B cell (primary cell): ENCODE measurements at regions not wholly inside any gene's neighbourhood (a gene's known extent, or its start where the extent isn't known, plus 50 kb on each side); places are given as distances from the start of the nearest gene placed in this dataset.

Source experiments
- ATAC-seq: fragments of 200-7000 bp; cut with Tn5 transposase; one replicate; pipeline ENCODE4 v1.10.0; 2021; ENCODE audit warnings: low read depth, mild to moderate bottlenecking, moderate number of reproducible peaks, moderate library complexity
- CTCF ChIA-PET: fragments of 350-600 bp; sonication (Branson Sonifier 250); formaldehyde crosslinking; loops from one replicate; lab custom pipeline; 2021; ENCODE audit warnings: antibody characterized with exemption, inconsistent platforms; lab: Charles Lee
- POLR2A ChIA-PET: fragments of 350-600 bp; sonication (Branson Sonifier 250); formaldehyde crosslinking; loops from one replicate; lab custom pipeline; 2021; ENCODE audit warnings: antibody characterized with exemption; lab: Charles Lee
- DNase-seq: peaks from one replicate; pipeline ENCODE4 v3.0.0; 2013
- H2AFZ ChIP-seq: 2 replicates; pipeline ENCODE4 v1.6.1; 2012; ENCODE audit warnings: mild to moderate bottlenecking, low read depth, low read length; ENCODE audit not compliant: insufficient read depth, poor library complexity, severe bottlenecking
- H3K27ac ChIP-seq, 2 donors: 1 replicate in 1 of 2; 2 replicates in 1 of 2; pipeline ENCODE4 v1.5.1; 2012 to 2013; ENCODE audit warnings: low read length in 2 of 2, mild to moderate bottlenecking in 2 of 2, moderate library complexity in 1 of 2
- H3K27me3 ChIP-seq, 4 experiments: fragments of 200-600 bp in 1 of 4; sonication (generic) in 1 of 4; replicated peaks in 1 of 4; 1 replicate in 2 of 4; 2 replicates in 2 of 4; pipeline versions ENCODE4 v1.6.1 to v1.7.0; 2013 to 2016; ENCODE audit warnings: low read length in 3 of 4, mild to moderate bottlenecking in 2 of 4, mixed read lengths in 1 of 4, moderate library complexity in 1 of 4; ENCODE audit not compliant: insufficient read depth in 4 of 4, control insufficient read depth in 3 of 4; ENCODE audit errors: control extremely low read depth in 1 of 4
- H3K36me3 ChIP-seq, 2 experiments: replicated peaks in 1 of 2; 1 replicate in 1 of 2; 2 replicates in 1 of 2; pipeline versions ENCODE4 v1.6.1 to v1.7.1; 2013; ENCODE audit warnings: low read length in 1 of 2; ENCODE audit not compliant: insufficient read depth in 2 of 2, control insufficient read depth in 1 of 2; ENCODE audit errors: control extremely low read depth in 1 of 2, extremely low read depth in 1 of 2
- H3K4me1 ChIP-seq, 2 donors: fragments of 200-600 bp in 1 of 2; sonication (generic) in 1 of 2; 1 replicate in 1 of 2; 2 replicates in 1 of 2; pipeline versions ENCODE4 v1.5.1 to v1.6.1; 2013 to 2017; ENCODE audit warnings: low read length in 2 of 2; ENCODE audit not compliant: control insufficient read depth in 2 of 2, insufficient read depth in 2 of 2
- H3K4me2 ChIP-seq: replicated peaks from 2 replicates; pipeline ENCODE3; 2012; ENCODE audit warnings: mild to moderate bottlenecking, low read depth, low read length; ENCODE audit not compliant: poor library complexity, severe bottlenecking
- H3K4me3 ChIP-seq, 5 experiments: fragments of 200-600 bp in 1 of 5; sonication (generic) in 1 of 5; 1 replicate in 3 of 5; 2 replicates in 2 of 5; pipeline versions ENCODE4 v1.5.1 to v1.7.0; 2011 to 2016; ENCODE audit warnings: low read length in 4 of 5, mild to moderate bottlenecking in 4 of 5, low read depth in 2 of 5, control low read depth in 1 of 5, moderate library complexity in 1 of 5; ENCODE audit not compliant: insufficient read depth in 1 of 5; ENCODE audit errors: control extremely low read depth in 1 of 5, extremely low read depth in 1 of 5
- H3K79me2 ChIP-seq: fragments of 200-600 bp; sonication (generic); one replicate; pipeline ENCODE4 v1.6.0; 2016; ENCODE audit warnings: low read length; ENCODE audit not compliant: control insufficient read depth, insufficient read depth
- H3K9ac ChIP-seq: fragments of 200-600 bp; sonication (generic); 2 replicates; pipeline ENCODE4 v1.6.1; 2017; ENCODE audit warnings: mild to moderate bottlenecking, low read length, moderate library complexity
- H3K9me3 ChIP-seq, 3 donors: one replicate each; pipeline versions ENCODE4 v1.6.1 to v1.7.1; 2013; ENCODE audit warnings: low read length in 2 of 3; ENCODE audit not compliant: control insufficient read depth in 2 of 3, insufficient read depth in 1 of 3; ENCODE audit errors: control extremely low read depth in 1 of 3
- H4K20me1 ChIP-seq: 2 replicates; pipeline ENCODE4 v1.6.0; 2012; ENCODE audit warnings: mild to moderate bottlenecking, low read length; ENCODE audit not compliant: insufficient read depth, control insufficient read depth, poor library complexity, severe bottlenecking
- H3K27ac Mint-ChIP-seq: one replicate; pipeline ENCODE4 v1.8.0; 2021; ENCODE audit warnings: mixed read lengths
- H3K27me3 Mint-ChIP-seq: one replicate; pipeline ENCODE4 v1.8.0; 2021; ENCODE audit warnings: mixed read lengths
- H3K4me1 Mint-ChIP-seq: one replicate; pipeline ENCODE4 v1.8.0; 2021; ENCODE audit warnings: mixed read lengths
- H3K4me3 Mint-ChIP-seq: one replicate; pipeline ENCODE4 v1.8.0; 2021; ENCODE audit warnings: mixed read lengths
- H3K9me3 Mint-ChIP-seq: one replicate; pipeline ENCODE4 v1.8.0; 2022; ENCODE audit warnings: mixed read lengths; ENCODE audit not compliant: insufficient read depth
- EZH2 ChIP-seq: IDR thresholded peaks from 2 replicates; pipeline ENCODE4 v1.6.1; 2012; ENCODE audit warnings: borderline replicate concordance, low read depth, mild to moderate bottlenecking, moderate library complexity, low read length; ENCODE audit not compliant: insufficient read depth, poor library complexity, severe bottlenecking
- WGBS: methylation state at CpG from one replicate; pipeline ENCODE4 v1.1.5; 2013; ENCODE audit warnings: missing lambda C conversion rate; ENCODE audit not compliant: insufficient coverage; 5-methylcytosine and 5-hydroxymethylcytosine counted together
- intact Hi-C: fragments of 100-400 bp; cut with micrococcal nuclease; formaldehyde crosslinking; loops from one replicate; pipeline ENCODE4 v1.10.0; 2022
- TF ChIP-seq, protein P1 (sequence below): fragments of 200-600 bp; IDR thresholded peaks from one replicate; pipeline ENCODE4 v1.8.0; 2022; ENCODE audit warnings: antibody characterized with exemption, mild to moderate bottlenecking

DNA sequence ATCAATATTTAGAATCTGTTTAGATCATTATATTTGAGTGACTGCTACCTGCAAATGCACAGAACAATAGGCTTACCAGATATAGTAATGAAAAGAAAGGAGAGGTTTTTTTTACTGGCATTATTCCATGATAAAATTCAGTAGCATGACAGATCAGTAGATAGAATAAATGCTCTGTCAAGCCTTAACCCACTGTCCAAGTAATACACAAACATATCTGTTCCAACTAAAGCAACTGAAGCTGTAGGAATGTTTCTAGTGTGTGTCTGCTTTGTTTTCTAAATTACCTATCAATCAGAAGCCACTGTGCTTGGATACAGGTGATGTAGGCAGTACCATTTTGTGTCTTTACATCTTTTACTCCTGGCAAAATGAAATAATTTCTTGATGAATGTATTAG is 604.6 kb downstream of the PCDH7 start:
- H3K4me3 ChIP-seq: no peak overlapping the region
- ATAC-seq (no peak), DNase-seq (no peak)
- Mint-ChIP-seq H3K27ac (no peak overlapping the region), H3K4me3 (no peak overlapping the region), H3K9me3 (peaks cover 3% of the 10 kb centered on the region), H3K4me1 (no peaks in the 10 kb centered on the region), H3K27me3 (no peaks in the 10 kb centered on the region)
- TF ChIP-seq, protein P1, sequence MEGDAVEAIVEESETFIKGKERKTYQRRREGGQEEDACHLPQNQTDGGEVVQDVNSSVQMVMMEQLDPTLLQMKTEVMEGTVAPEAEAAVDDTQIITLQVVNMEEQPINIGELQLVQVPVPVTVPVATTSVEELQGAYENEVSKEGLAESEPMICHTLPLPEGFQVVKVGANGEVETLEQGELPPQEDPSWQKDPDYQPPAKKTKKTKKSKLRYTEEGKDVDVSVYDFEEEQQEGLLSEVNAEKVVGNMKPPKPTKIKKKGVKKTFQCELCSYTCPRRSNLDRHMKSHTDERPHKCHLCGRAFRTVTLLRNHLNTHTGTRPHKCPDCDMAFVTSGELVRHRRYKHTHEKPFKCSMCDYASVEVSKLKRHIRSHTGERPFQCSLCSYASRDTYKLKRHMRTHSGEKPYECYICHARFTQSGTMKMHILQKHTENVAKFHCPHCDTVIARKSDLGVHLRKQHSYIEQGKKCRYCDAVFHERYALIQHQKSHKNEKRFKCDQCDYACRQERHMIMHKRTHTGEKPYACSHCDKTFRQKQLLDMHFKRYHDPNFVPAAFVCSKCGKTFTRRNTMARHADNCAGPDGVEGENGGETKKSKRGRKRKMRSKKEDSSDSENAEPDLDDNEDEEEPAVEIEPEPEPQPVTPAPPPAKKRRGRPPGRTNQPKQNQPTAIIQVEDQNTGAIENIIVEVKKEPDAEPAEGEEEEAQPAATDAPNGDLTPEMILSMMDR: no peak
- no peak for TF ChIP-seq EZH2
- ChIA-PET POLR2A (no interaction called here), CTCF (no interaction called here)
- no peak overlapping the region for H3K9ac ChIP-seq
- no peaks in the 10 kb centered on the region for H3K9me3 ChIP-seq
- H3K79me2 ChIP-seq: no peaks in the 10 kb centered on the region
- no peaks in the 10 kb centered on the region for H3K27me3 ChIP-seq
- H2AFZ ChIP-seq: no peak overlapping the region
- H3K27ac ChIP-seq: no peak overlapping the region
- H3K36me3 ChIP-seq: no peaks in the 10 kb centered on the region
- H3K4me1 ChIP-seq: no peaks in the 10 kb centered on the region
- H3K4me2 ChIP-seq: no peak overlapping the region
- H4K20me1 ChIP-seq: no peaks in the 10 kb centered on the region
- intact Hi-C loops: no loop called here

DNA sequence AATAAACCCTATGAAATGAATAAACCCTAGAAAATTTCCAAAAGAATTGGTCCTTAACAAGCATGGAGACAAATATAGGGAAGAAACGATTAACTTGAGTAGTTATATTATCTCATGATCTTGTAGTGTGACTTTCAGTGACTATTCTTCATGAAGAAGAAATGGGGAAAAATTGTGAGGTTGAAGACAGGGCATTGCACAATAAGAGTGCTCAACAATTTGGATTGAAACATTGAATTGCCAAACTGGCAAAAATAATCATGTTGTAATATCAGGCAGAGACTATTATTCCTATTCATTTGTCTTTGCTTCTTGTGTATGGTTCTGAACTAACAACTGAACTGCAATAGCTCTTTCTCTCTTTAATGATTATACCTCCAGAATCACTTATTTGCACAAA is 605.1 kb downstream of the PCDH7 start:
- no peak overlapping the region for H3K27ac ChIP-seq
- TF ChIP-seq EZH2: no peak
- TF ChIP-seq, protein P1: no peak
- H3K27ac Mint-ChIP-seq: no peak overlapping the region
- H3K4me1 ChIP-seq: no peaks in the 10 kb centered on the region
- no peak overlapping the region for H3K4me3 ChIP-seq
- H4K20me1 ChIP-seq: no peaks in the 10 kb centered on the region
- intact Hi-C loops: no loop called here
- WGBS: no CpG with 5 or more reads among the region's 1 CpG
- DNase-seq (no peak), ATAC-seq (no peak)
- H3K27me3 ChIP-seq: no peaks in the 10 kb centered on the region
- ChIA-PET POLR2A (no interaction called here), CTCF (no interaction called here)
- no peak overlapping the region for H3K4me2 ChIP-seq
- no peak overlapping the region for H3K4me3 Mint-ChIP-seq
- no peaks in the 10 kb centered on the region for H3K9me3 ChIP-seq
- peaks cover 3% of the 10 kb centered on the region for H3K9me3 Mint-ChIP-seq
- no peak overlapping the region for H3K9ac ChIP-seq
- H3K36me3 ChIP-seq: no peaks in the 10 kb centered on the region
- H3K4me1 Mint-ChIP-seq: no peaks in the 10 kb centered on the region
- no peaks in the 10 kb centered on the region for H3K79me2 ChIP-seq
- no peak overlapping the region for H2AFZ ChIP-seq
- H3K27me3 Mint-ChIP-seq: no peaks in the 10 kb centered on the region
